HEK293T (cell line): ENCODE measurements at regions not wholly inside any gene's neighbourhood (a gene's known extent, or its start where the extent isn't known, plus 50 kb on each side); places are given as distances from the start of the nearest gene placed in this dataset.

Experiments
- ARNT ChIP-seq: fragments of 450-650 bp; IDR thresholded peaks from 2 replicates; pipeline ENCODE4 v1.6.1; 2017; ENCODE audit warnings: mild to moderate bottlenecking
- BHLHE40 ChIP-seq: fragments of 450-650 bp; IDR thresholded peaks from 2 replicates; pipeline ENCODE4 v1.6.1; 2016; ENCODE audit warnings: mild to moderate bottlenecking, moderate library complexity, borderline replicate concordance
- FOXA1 ChIP-seq: fragments of 450-650 bp; IDR thresholded peaks from 2 replicates; pipeline ENCODE4 v1.6.1; 2016; ENCODE audit warnings: mild to moderate bottlenecking
- FOXK2 ChIP-seq: fragments of 450-650 bp; IDR thresholded peaks from 2 replicates; pipeline ENCODE4 v1.6.1; 2016; ENCODE audit warnings: mild to moderate bottlenecking
- SUZ12 ChIP-seq: fragments of 450-650 bp; IDR thresholded peaks from 2 replicates; pipeline ENCODE4 v1.6.1; 2016; ENCODE audit warnings: mild to moderate bottlenecking
- ZNF384 ChIP-seq: fragments of 450-650 bp; IDR thresholded peaks from 2 replicates; pipeline ENCODE4 v1.6.1; 2016

DNA sequence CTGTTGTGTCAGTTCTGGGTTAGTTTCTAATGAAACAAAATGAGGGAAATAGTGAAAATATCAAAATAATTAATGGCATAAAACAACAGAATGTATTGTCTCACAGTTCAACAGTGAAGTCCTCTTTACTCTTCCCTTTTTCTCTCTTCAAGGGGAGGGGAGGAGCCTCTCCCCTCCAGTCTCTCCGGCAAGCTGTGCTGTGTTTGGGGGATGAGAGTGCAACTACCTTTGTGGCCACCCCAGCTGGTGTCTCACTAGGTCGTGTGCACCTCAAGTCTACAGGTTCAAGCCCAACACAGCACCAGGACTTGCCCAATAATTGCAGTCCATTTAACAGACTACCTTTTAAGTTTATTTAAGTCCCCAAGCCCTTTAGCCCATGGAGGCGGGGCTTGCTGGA is 271.7 kb upstream of the DOK6 start:
- TF ChIP-seq FOXA1 (no peak), SUZ12 (no peak), FOXK2 (no peak), ARNT (no peak), BHLHE40 (no peak), ZNF384 (no peak)
